ENCODE measurements at regions not wholly inside any gene's neighbourhood (a gene's known extent, or its start where the extent isn't known, plus 50 kb on each side); places are given as distances from the start of the nearest gene placed in this dataset.

DNA sequence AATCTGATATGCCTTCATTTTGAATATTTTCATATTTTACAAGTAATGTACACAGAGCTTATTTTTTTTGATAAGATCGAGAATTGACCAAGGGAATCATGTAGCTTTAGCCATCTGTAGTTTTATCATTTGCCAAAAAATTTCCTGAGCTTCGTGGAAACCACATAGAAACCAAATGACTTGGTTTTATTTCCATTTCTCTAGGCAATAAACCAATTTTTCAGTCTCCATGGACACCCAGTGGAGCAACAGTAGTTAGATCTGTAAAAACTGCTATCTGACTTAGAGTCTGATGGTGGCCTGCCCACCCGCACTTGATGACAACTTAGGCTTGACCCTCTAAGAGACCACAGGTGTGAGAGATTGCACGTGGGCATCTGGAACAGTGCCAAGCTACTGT, 127.8 kb upstream of the CDK6 start:
- TF ChIP-seq CTCF (IDR thresholded peaks at IDR 0.05; ENCODE audit: insufficient read depth, low read depth, low read length), result no peak

DNA sequence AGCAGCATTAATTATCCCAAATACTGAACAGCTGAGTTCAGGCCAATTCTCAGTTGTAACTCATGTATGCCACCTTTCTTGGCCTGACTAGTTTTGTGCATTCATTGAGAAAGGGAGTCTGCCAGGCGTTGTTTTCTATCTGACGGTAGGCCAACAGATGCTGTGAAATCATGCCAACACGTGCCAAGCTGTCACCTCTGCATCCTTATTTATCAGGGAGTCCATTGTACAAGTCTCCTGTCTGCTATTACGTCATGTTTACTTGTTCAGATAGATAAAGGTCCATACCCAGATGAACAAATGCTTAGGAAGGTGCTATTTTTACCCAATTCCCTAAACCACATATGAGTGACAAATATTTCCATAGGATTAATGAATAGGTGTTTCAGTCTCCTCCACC, 127.2 kb upstream of the CDK6 start:
- no peak for TF ChIP-seq CTCF (IDR thresholded peaks at IDR 0.05; ENCODE audit: insufficient read depth, low read depth, low read length)
- H3K4me3 ChIP-seq (ENCODE audit: low read depth, low read length), result no peak overlapping the region
- DNase-seq (ENCODE audit: low read depth), result no peak

More for the DNA sequence above, 127.8 kb upstream of the CDK6 start:
- no peak for DNase-seq (ENCODE audit: low read depth)
- H3K4me3 ChIP-seq (ENCODE audit: low read depth, low read length), result no peak overlapping the region

GRCh38 chr7:92961961-92962360, 125.6 kb upstream of the CDK6 start:
- DNase-seq (ENCODE audit: low read depth), result no peak
- H3K4me3 ChIP-seq (ENCODE audit: low read depth, low read length), result no peak overlapping the region
- no peak for TF ChIP-seq CTCF (IDR thresholded peaks at IDR 0.05; ENCODE audit: insufficient read depth, low read depth, low read length)

GRCh38 chr7:92956575-92956974, 120.2 kb upstream of the CDK6 start:
- DNase-seq (ENCODE audit: low read depth), result no peak
- TF ChIP-seq CTCF (IDR thresholded peaks at IDR 0.05; ENCODE audit: insufficient read depth, low read depth, low read length), result no peak

DNA sequence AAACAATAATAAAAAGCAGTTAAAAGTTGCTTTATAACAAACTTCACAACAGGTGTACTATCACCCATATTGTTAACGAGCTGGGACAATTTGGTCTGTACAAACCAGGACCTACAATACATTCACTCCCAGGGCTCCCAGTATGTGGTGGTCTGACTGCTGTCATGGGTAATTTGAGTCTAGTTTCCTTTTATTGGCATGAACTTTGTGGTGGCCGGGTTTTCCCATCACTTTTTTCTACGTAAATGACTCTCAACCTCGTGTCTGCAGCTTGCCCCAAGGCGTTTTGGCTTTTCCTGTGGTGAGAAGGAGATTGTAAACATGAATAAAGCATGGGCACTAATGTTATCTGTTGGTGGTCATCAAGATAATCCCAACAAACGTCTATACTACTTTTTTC, 118.7 kb upstream of the CDK6 start:
- TF ChIP-seq CTCF (IDR thresholded peaks at IDR 0.05; ENCODE audit: insufficient read depth, low read depth, low read length), result no peak
- H3K4me3 ChIP-seq (ENCODE audit: low read depth, low read length), result no peak overlapping the region
- no peak for DNase-seq (ENCODE audit: low read depth)

More at GRCh38 chr7:92956575-92956974, 120.2 kb upstream of the CDK6 start:
- no peak overlapping the region for H3K4me3 ChIP-seq (ENCODE audit: low read depth, low read length)

DNA sequence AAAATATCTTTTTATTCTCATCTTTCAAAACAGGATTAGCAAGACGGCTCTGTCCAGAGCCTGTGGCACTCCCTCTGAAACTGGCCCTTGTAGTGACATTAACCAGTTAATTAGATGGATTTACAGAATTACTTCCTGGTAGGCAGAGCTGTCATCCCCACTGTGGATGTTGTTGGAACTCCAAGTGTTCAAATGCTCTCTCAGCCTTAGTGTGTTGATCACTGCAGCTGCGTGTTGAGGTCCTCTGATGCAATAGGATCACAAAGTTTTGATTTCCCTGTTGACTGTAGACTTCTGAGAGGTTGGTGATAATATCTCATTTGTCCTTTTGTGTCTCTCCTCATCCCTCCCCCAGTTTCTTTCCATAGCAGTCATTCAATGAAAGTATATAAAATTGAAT, 117.3 kb upstream of the CDK6 start:
- no peak for DNase-seq (ENCODE audit: low read depth)
- no peak for TF ChIP-seq CTCF (IDR thresholded peaks at IDR 0.05; ENCODE audit: insufficient read depth, low read depth, low read length)
- H3K4me3 ChIP-seq (ENCODE audit: low read depth, low read length), result no peak overlapping the region

GRCh38 chr7:92949748-92950147, 113.4 kb upstream of the CDK6 start:
- no peak for DNase-seq (ENCODE audit: low read depth)
- H3K4me3 ChIP-seq (ENCODE audit: low read depth, low read length), result no peak overlapping the region
- no peak for TF ChIP-seq CTCF (IDR thresholded peaks at IDR 0.05; ENCODE audit: insufficient read depth, low read depth, low read length)
